ENCODE measurements at regions not wholly inside any gene's neighbourhood (a gene's known extent, or its start where the extent isn't known, plus 50 kb on each side); places are given as distances from the start of the nearest gene placed in this dataset.

- TF ChIP-seq ELK1 (IDR thresholded peaks at IDR 0.05; ENCODE audit: low read depth, low read length) = no peak
- no peak for TF ChIP-seq HOXB5 (CRISPR knock-in tag; IDR thresholded peaks at IDR 0.05)
- TF ChIP-seq CBX2 (IDR thresholded peaks at IDR 0.05; ENCODE audit: borderline replicate concordance, low read depth) = no peak
- TF ChIP-seq FOSL2 (IDR thresholded peaks at IDR 0.05) = no peak
- TF ChIP-seq FOSL2 (CRISPR knock-in tag; IDR thresholded peaks at IDR 0.05) = no peak
- no peak for TF ChIP-seq MYC (IDR thresholded peaks at IDR 0.05; ENCODE audit: borderline replicate concordance, low read length)
- TF ChIP-seq RNF2 (IDR thresholded peaks at IDR 0.05; ENCODE audit: borderline replicate concordance, low read depth) = no peak
- TF ChIP-seq MAFK (IDR thresholded peaks at IDR 0.05; ENCODE audit: partially characterized antibody) = no peak
- no peak for TF ChIP-seq EP300 (IDR thresholded peaks at IDR 0.05)
- no peak for TF ChIP-seq EHMT2 (IDR thresholded peaks at IDR 0.05; ENCODE audit: low read depth)
- no peak for TF ChIP-seq CTCF (IDR thresholded peaks at IDR 0.05)
- TF ChIP-seq RFX5 (IDR thresholded peaks at IDR 0.05) = no peak
Measured at GRCh38 chr2:12557688-12558087, 159.0 kb upstream of the TRIB2 start (continued).

DNA sequence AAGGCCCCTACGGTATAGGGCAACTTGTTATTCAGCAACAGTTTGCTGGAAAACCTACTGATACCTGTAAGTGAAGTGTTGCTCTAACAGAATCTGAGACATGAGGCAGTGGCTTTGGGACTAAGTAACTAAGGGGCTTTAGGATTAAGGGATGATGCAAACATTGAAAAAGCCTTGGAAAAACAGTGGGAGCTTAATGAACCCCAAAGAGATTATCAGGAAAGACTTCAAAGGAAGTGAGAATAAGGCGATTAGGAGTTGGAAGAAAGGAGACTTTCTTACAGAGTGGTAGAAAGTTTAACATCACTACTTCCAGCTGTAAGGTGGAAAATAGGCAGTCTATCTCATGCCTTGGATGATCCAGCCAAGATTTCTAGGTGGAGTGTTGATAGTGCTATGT lies 158.2 kb upstream of the TRIB2 start:
- ChIA-PET POLR2A (no interaction called here), CTCF (interaction anchor here (1.0 kb wide), 1 partner anchor 9 kb away, joined by 4 read pairs; no protein-coding TSS in a partner anchor)
- ATAC-seq = no peak
- H3K4me3 ChIP-seq = no peak overlapping the region
- H3K9me3 ChIP-seq = no peaks in the 10 kb centered on the region
- H3K4me2 ChIP-seq = no peak overlapping the region
- no peak for DNase-seq (ENCODE audit: low read depth in 1 of 2, low spot score in 1 of 2)
- 0% methylated on average over 2 of the region's 2 CpGs for WGBS (ENCODE audit: missing lambda C conversion rate)
- FAIRE-seq = no peak
- H3K4me1 ChIP-seq = no peaks in the 10 kb centered on the region
- H3K27ac ChIP-seq = no peak overlapping the region
- TF ChIP-seq RAD21 (conservative IDR thresholded peaks at IDR 0.05 in 1 of 2, IDR thresholded peaks at IDR 0.05 in 1 of 2) = no peak
- no peak for TF ChIP-seq SMC3 (IDR thresholded peaks at IDR 0.05)
- TF ChIP-seq JUN (IDR thresholded peaks at IDR 0.05) = no peak
- TF ChIP-seq EP300 (IDR thresholded peaks at IDR 0.05) = no peak
- TF ChIP-seq KDM1A (IDR thresholded peaks at IDR 0.05; ENCODE audit: low read depth) = no peak
- no peak for TF ChIP-seq HDAC2 (IDR thresholded peaks at IDR 0.05)
- no peak for TF ChIP-seq JUNB (IDR thresholded peaks at IDR 0.05)
- no peak for TF ChIP-seq POLR2AphosphoS2 (conservative IDR thresholded peaks at IDR 0.05; ENCODE audit: low read length)
- no peak for TF ChIP-seq ESRRA (IDR thresholded peaks at IDR 0.05; ENCODE audit: borderline replicate concordance, low read length)
- no peak for TF ChIP-seq POLR2A (IDR thresholded peaks at IDR 0.05; ENCODE audit: low read length)
- no peak for TF ChIP-seq EHF (CRISPR knock-in tag; IDR thresholded peaks at IDR 0.05)
- TF ChIP-seq TFCP2L1 (CRISPR knock-in tag; IDR thresholded peaks at IDR 0.05) = no peak
- TF ChIP-seq RNF2 (IDR thresholded peaks at IDR 0.05; ENCODE audit: borderline replicate concordance, low read depth) = no peak
- no peak for TF ChIP-seq CBX8 (IDR thresholded peaks at IDR 0.05)
- TF ChIP-seq, protein P1, sequence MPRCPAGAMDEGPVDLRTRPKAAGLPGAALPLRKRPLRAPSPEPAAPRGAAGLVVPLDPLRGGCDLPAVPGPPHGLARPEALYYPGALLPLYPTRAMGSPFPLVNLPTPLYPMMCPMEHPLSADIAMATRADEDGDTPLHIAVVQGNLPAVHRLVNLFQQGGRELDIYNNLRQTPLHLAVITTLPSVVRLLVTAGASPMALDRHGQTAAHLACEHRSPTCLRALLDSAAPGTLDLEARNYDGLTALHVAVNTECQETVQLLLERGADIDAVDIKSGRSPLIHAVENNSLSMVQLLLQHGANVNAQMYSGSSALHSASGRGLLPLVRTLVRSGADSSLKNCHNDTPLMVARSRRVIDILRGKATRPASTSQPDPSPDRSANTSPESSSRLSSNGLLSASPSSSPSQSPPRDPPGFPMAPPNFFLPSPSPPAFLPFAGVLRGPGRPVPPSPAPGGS (IDR thresholded peaks at IDR 0.05) = no peak

GRCh38 chr2:12560618-12561017 lies 156.1 kb upstream of the TRIB2 start:
- Histone ChIP-seq H3K4me2 (no peak overlapping the region), H3K4me1 (no peaks in the 10 kb centered on the region), H3K4me3 (no peak overlapping the region), H3K9me3 (no peaks in the 10 kb centered on the region), H3K27ac (no peak overlapping the region)
- TF ChIP-seq CHD4 (IDR thresholded peaks at IDR 0.05; ENCODE audit: borderline replicate concordance) (no peak), SREBF2 (IDR thresholded peaks at IDR 0.05) (no peak), FOSB (CRISPR knock-in tag; IDR thresholded peaks at IDR 0.05) (no peak), JUN (IDR thresholded peaks at IDR 0.05) (no peak), MAFK (IDR thresholded peaks at IDR 0.05; ENCODE audit: partially characterized antibody) (no peak), POLR2AphosphoS2 (conservative IDR thresholded peaks at IDR 0.05; ENCODE audit: low read length) (no peak), JUNB (IDR thresholded peaks at IDR 0.05) (no peak)
- TF ChIP-seq, protein P2, sequence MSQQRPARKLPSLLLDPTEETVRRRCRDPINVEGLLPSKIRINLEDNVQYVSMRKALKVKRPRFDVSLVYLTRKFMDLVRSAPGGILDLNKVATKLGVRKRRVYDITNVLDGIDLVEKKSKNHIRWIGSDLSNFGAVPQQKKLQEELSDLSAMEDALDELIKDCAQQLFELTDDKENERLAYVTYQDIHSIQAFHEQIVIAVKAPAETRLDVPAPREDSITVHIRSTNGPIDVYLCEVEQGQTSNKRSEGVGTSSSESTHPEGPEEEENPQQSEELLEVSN (IDR thresholded peaks at IDR 0.05; ENCODE audit: borderline replicate concordance, low read depth) = no peak
- no peak for DNase-seq (ENCODE audit: low read depth in 1 of 2, low spot score in 1 of 2)
- 10% methylated on average over 9 of the region's 9 CpGs for WGBS (ENCODE audit: missing lambda C conversion rate)
- ChIA-PET POLR2A (no interaction called here), CTCF (interaction anchor here (0.6 to 1.3 kb wide), 2 partner anchors 14 to 372 kb away, joined by 3 to 4 read pairs; no protein-coding TSS in a partner anchor)
- no peak for FAIRE-seq
- no peak for ATAC-seq

Measured in A549 (cell line).